GM18873 (cell line): ENCODE measurements at regions not wholly inside any gene's neighbourhood (a gene's known extent, or its start where the extent isn't known, plus 50 kb on each side); places are given as distances from the start of the nearest gene placed in this dataset.

Source experiments
- ATAC-seq: cut with Tn5 transposase; IDR thresholded peaks from one replicate; pipeline ENCODE4 v1.9.1; 2021; ENCODE audit warnings: mild to moderate bottlenecking, moderate library complexity, moderate number of reproducible peaks; ENCODE audit not compliant: unreplicated experiment, low FRiP score

DNA sequence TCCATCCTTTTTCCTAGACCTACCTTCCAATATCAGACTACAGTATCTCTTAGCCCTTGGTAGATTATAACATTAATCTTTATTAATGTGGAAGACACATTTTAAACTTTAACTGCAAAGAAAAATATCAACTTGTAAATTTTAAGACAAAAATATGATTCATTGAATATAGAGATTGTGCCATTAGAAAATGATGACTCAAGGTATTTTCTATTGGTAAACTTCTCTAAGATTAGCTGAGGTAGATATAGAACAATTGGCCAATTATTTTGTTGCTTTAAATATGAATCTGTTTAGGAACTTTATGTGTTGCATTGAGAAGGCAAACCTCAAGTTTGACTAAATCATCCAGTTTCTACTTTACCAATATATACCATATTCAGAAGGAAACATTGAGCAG is 604.7 kb downstream of the CBLN2 start:
- ATAC-seq: no peak

DNA sequence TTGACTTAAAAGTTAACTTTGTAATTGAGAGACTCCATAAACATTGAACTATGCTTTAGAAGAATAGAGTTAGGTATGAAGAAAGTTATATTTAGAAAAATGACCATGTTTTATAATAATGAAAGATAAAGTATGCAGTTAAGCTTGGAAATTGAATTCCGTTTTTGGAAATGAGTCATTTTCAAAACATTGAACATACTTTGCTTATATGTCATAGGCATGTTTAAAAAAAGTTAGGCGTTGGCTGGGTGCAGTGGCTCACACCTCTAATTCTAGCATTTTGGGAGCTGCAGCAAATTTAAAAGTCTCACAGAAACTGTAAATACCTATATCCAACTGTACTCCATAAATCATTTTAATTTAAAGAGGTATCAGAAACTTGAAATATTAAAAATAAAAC is 607.4 kb downstream of the CBLN2 start:
- ATAC-seq: no peak

- no peak for ATAC-seq
Observed at GRCh38 chr18:71919211-71919610, 624.9 kb downstream of the CBLN2 start.

DNA sequence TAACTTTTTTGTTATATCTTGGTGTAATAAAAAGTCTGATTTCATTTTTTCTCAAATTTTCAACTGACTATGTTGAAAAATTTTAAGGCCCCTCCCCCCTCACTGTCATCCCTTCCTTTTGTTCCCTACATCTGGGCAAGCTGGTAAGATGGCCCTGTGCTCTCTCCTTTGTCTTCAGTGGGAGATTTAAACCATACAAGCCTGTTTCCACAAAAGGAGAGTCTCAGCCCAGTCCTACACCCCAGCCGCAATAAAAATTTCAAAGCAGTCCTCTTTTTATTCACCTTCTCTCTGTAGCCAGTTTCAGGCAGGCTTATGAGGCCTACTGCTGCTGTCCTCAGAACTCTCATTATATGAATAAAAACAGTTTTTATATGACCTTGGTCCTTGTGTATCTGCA is 630.5 kb downstream of the CBLN2 start:
- ATAC-seq: no peak

- no peak for ATAC-seq
Observed at GRCh38 chr18:71902482-71902881, 641.7 kb downstream of the CBLN2 start.

DNA sequence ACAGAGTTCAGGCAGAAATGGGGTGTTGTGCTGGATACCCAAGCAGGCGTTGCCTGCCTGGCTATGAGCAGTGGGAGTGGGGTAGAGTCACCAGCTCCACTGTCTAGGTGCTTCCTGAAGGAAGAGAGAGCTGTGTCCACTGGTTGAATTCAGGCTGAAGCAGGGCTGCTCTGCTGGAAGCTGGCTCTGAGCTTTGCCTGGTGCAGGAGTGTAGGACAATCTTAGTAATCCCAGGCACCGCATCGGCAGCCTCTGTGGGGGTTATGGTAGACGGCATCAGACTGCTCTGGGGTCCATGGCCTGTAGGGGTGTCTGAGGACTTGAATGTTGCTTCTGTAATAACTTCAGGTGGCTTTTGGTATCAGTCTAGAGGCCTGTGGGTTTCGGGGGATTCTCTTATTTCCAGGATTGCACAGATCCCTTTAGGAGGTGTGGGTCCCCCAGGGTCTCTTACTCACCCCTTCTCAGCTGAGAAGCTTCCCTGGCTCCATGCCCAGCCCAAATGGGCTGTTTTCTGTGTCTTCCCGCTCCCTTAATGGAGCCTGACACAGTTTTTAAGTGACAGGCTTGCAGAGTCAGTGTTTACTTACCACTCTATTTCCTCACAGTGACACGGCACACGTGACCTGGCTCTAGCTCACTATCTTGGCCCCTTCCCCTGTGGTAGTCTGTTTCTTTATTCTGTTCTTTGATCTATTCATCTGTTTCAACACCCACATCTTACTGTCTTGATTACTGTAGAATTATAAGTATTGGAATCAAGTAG is 644.3 kb downstream of the CBLN2 start:
- ATAC-seq: no peak

DNA sequence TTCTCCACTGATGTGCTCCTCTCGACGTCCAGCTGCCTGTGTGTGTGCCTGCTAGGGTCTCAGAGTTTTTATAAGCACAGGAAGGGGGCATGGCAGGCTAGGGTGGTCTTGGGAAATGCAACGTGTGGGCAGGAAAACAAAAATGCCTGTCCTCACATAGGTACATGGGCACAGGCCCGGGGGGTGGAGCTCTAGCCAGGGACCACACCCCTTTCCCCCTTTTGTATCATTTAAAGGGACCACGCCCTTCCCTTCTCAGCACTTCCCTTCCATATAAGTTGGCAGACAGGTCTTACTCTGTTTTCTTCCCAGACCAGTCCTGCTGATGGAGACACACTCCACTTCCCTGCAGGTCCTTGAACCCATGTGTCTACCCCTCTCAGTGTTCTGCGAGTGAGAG is 645.0 kb downstream of the CBLN2 start:
- ATAC-seq: no peak

DNA sequence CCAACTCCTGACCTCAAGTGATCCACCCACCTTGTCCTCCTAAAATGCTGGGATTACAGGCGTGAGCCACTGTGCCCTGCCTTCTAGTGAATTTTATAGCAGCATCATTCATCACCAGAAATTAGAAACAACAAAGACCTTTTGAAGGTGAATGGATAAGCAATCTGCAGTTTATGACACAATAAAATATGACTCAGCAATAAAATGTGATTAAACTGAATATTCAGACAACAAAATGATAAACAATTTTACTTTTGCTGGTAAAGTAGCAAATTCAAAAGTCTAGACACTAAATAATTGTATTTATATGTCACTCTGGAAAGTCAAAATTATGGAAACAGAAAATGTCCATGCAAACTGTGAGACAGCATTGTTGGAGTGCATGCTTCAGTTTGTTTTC is 656.6 kb downstream of the CBLN2 start:
- ATAC-seq: no peak

DNA sequence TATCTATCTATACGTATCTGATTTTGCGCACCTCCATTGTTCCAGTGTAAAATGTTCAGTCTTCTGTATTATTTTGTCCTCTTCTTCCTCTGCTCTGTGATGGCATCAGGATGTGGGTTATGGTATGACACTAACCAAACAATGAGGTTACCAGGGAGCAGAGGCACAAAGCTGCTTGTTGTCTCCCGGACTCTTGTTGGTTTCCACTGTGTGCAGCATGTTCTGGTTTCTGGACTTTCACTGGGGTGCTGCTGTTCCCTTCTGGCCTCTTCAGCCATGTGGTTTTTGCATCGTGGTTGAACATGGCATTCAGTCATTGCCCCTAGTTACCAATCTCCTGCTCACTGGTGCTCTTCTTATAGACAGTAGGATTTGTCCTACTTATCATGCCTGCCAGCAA is 665.9 kb downstream of the CBLN2 start:
- ATAC-seq: no peak

GRCh38 chr18:71873695-71874094 is 670.4 kb downstream of the CBLN2 start:
- no peak for ATAC-seq

DNA sequence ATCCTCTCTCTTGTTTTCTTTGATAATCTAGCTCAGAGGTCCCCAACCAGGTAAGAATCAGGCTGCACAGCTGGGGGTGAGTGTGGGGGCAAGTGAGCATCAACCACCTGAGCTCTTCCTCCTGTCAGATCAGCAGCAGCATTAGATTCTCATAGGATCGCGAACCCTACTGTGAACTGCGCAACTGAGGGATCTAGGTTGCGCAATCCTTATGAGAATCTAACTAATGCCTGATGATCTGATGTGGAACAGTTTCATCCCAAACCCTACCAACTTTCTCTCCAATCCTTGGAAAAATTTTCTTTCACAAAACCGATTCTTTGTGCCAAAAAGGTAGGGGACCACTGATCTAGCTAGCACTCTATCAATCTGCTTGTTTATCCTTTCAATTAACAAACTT is 678.3 kb downstream of the CBLN2 start:
- no peak for ATAC-seq

DNA sequence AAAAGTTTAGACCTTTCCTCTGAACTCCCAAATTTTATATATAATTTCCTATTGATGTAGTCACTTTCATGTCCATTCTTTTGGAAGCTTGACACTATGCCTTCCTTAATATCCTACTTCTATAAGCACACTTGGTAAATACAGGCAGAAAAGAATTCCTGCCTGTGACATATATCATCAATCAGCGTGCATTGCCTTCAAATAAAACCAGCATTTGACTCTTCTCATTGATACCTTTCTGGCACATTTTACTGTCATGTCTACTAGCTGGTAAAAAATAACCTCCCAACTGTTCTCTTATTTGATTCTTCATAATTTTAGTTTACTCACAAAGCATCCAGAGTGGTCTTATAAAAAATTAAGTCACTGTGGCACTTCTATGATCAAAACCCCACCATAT is 693.5 kb downstream of the CBLN2 start:
- ATAC-seq: no peak

DNA sequence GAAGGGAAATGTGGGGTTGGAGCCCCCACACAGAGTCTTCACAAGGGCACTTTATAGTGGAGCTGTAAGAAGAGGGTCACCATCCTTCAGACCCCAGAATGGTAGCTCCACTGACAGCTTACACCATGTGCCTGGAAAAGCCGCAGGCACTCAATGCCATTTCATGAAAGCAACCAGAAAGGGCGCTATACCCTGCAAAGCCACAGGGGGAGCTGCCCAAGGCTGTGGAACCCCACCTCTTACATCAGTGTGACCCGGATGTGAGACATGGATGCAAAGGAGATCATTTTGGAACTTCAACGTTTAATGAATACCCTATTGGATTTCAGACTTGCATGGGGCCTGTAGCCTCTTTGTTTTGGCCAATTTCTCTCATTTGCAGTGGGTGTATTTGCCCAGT is 694.7 kb downstream of the CBLN2 start:
- no peak for ATAC-seq

- ATAC-seq: no peak
Observed at GRCh38 chr18:71846716-71847115, 697.4 kb downstream of the CBLN2 start.

- no peak for ATAC-seq
Observed at GRCh38 chr18:71844814-71845213, 699.3 kb downstream of the CBLN2 start.

- ATAC-seq: no peak
Observed at GRCh38 chr18:71842666-71843065, 701.5 kb downstream of the CBLN2 start.

- ATAC-seq: no peak
Observed at GRCh38 chr18:71837547-71837946, 706.6 kb downstream of the CBLN2 start.

- no peak for ATAC-seq
Observed at GRCh38 chr18:71832946-71833617, 711.1 kb downstream of the CBLN2 start.

GRCh38 chr18:71831039-71831438 is 713.1 kb downstream of the CBLN2 start:
- ATAC-seq: no peak

- ATAC-seq: no peak
Observed at GRCh38 chr18:71827301-71827700, 716.8 kb downstream of the CBLN2 start.

- no peak for ATAC-seq
Observed at GRCh38 chr18:71815305-71815704, 728.8 kb downstream of the CBLN2 start.

- ATAC-seq: no peak
Observed at GRCh38 chr18:71809711-71810110, 734.4 kb downstream of the CBLN2 start.
